Stomach (tissue), 4 donors: ENCODE measurements at regions not wholly inside any gene's neighbourhood (a gene's known extent, or its start where the extent isn't known, plus 50 kb on each side); places are given as distances from the start of the nearest gene placed in this dataset.

Source experiments
- EP300 ChIP-seq: sonication (generic); formaldehyde crosslinking; IDR thresholded peaks from one replicate; pipeline ENCODE4 v1.6.1; 2017; ENCODE audit warnings: antibody characterized with exemption
- POLR2A ChIP-seq, 4 donors: fragments of 450-650 bp; IDR thresholded peaks; one replicate each; pipeline ENCODE4 v1.6.1; 2016; ENCODE audit warnings: antibody characterized with exemption in 4 of 4, control low read depth in 2 of 4, mild to moderate bottlenecking in 1 of 4, moderate library complexity in 1 of 4
- POLR2AphosphoS5 ChIP-seq, 3 donors: sonication (generic); formaldehyde crosslinking; IDR thresholded peaks; one replicate each; pipeline ENCODE4 v1.6.1; 2016; ENCODE audit warnings: antibody characterized with exemption in 3 of 3
- TF ChIP-seq, protein P1 (sequence below), 7 experiments: fragments of 450-650 bp in 4 of 7; fragments of 200-600 bp in 3 of 7; sonication (generic) in 3 of 7; IDR thresholded peaks; one replicate each; pipeline ENCODE4 v1.5.1; 2016 to 2019; ENCODE audit warnings: antibody characterized with exemption in 7 of 7, control low read depth in 2 of 7, mild to moderate bottlenecking in 1 of 7

GRCh38 chr16:5412731-5413130 lies 315.1 kb upstream of the EEF2KMT start:
- TF ChIP-seq, protein P1, sequence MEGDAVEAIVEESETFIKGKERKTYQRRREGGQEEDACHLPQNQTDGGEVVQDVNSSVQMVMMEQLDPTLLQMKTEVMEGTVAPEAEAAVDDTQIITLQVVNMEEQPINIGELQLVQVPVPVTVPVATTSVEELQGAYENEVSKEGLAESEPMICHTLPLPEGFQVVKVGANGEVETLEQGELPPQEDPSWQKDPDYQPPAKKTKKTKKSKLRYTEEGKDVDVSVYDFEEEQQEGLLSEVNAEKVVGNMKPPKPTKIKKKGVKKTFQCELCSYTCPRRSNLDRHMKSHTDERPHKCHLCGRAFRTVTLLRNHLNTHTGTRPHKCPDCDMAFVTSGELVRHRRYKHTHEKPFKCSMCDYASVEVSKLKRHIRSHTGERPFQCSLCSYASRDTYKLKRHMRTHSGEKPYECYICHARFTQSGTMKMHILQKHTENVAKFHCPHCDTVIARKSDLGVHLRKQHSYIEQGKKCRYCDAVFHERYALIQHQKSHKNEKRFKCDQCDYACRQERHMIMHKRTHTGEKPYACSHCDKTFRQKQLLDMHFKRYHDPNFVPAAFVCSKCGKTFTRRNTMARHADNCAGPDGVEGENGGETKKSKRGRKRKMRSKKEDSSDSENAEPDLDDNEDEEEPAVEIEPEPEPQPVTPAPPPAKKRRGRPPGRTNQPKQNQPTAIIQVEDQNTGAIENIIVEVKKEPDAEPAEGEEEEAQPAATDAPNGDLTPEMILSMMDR (IDR thresholded peaks at IDR 0.05) = no peak
- no peak for TF ChIP-seq POLR2A (IDR thresholded peaks at IDR 0.05)
- no peak for TF ChIP-seq POLR2AphosphoS5 (IDR thresholded peaks at IDR 0.05)
- no peak for TF ChIP-seq EP300
